Fibroblast of the conjunctiva (primary cell): ENCODE measurements at regions not wholly inside any gene's neighbourhood (a gene's known extent, or its start where the extent isn't known, plus 50 kb on each side); places are given as distances from the start of the nearest gene placed in this dataset.
"Not testable (repeated sequence)": the region's sequence is repeated elsewhere in the genome, so short reads cannot be mapped to it uniquely, and the experiment has no call there.

Experiments
- DNase-seq: peaks from one replicate; pipeline ENCODE4 v3.0.0-alpha.2; 2010; ENCODE audit warnings: low read depth

DNA sequence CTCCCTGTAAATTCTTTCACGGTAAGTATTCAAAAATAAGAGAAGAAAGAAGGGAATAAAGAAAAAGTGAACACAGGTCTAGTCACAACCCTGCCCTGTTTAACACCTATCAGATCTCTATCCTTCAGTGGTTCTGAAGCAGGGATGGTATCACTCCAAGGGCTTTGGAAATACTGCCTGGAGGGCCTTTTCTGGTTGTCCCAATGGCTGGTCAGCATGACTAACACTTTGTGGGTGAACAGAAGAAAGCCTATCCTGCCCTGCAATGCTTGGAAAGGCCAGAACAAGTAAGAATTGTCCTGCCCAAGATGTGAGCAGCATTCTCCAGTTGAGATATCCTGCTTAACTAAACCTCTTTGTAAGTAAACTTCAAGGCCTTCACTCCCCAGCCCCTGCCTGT lies 124.9 kb downstream of the TMEM167A start:
- no peak for DNase-seq

DNA sequence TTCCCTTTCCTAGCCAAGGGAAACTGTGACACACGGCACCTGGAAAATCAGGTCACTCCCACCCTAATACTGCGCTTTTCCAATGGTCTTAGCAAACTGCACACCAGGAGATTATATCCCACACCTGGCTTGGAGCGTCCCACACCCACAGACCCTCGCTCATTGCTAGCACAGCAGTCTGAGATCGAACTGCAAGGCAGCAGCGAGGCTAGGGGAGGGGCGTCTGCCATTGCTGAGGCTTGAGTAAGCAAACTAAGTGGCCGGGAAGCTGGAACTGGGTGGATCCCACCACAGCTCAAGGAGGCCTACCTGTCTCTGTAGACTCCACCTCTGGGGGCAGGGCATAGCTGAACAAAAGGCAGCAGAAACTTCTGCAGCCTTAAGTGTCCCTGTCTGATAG lies 132.9 kb downstream of the TMEM167A start:
- DNase-seq, result not testable (repeated sequence)

DNA sequence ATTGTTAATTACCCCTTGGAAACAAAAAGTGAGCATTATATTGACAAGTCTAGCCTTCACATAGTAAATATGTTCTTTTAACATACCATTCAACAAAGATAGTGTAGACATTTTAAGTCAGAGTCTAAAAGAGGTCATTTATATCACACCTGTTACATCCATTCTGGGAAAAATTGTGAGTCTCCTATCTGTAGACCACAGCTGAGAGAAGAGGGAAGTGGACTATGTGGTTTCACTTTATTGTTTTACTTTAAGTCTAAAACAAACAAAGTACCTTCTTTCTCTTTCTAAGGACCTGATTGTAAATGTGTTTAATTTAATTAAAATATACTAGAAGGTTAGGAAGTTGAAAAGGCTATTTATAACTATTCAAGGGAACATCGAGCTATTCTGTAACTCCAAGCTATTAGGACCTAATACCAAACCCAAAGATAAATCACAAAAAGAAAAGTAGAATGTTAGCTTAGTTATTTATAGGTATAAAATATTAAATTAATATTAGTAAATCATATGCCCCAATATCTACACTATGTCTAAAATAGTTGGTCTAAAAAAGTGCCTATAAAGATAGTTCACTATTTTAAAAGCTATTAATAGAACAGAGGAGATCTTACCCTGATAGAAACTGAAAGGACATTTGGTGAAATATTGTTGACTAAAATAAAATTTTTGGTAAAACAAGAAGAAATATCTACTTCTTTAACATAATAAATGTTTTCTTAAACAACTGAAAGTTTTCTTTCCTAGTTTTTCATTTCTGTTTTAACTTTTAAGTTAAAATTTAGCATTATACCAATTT lies 134.9 kb downstream of the TMEM167A start:
- DNase-seq, result no peak

DNA sequence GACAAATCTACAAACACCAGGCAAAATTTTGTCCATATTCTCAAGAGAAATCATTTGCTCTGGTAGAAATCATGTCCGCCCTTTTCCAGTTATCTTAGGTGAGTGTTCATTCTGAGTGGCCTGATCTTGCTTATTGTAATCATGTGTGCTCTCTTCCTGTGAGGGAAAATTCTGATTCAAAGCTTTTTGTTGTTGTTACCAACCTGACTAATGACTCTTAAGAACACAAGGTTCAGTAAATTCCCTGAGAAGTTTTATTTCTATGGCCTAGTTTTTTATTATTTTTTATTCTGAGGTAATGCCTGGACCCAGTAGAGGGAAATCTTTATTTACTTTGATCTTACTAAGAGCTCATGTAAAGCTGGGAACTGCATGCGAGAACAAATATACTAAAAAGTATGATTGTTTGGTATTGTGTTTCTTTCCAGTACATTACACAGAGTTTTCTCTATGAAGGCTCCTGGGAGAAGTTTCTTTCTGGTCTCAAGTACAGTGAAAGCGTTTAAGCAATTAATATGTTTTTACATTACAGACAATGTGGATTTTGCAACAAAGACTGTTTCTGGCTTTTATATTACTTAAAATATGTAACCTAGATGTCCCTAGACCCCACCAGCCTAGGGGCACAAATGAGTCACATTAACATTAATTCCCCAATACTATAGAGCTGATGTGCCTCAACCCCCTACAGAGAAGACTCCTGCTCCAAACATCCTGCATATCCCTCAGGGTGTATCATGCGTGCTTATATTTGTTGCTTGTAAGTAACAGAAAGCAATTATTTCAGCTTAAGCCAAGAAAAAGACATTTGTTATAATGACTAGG lies 138.1 kb downstream of the TMEM167A start:
- no peak for DNase-seq

DNA sequence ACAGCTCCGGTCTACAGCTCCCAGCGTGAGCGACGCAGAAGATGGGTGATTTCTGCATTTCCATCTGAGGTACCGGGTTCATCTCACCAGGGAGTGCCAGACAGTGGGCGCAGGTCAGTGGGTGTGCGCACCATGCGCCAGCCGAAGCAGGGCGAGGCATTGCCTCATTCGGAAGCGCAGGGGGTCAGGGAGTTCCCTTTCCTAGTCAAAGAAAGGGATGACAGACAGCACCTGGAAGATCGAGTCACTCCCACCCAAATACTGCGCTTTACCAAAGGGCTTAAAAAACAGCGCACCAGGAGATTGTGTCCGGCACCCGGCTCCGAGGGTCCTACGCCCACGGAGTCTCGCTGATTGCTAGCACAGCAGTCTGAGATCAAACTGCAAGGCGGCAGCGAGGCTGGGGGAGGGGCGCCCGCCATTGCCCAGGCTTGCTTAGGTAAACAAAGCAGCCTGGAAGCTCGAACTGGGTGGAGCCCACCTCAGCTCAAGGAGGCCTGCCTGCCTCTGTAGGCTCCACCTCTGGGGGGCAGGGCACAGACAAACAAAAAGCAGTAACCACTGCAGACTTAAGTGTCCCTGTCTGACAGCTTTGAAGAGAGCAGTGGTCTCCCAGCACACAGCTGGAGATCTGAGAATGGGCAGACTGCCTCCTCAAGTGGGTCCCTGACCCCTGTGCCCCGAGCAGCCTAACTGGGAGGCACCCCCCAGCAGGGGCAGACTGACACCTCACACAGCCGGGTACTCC lies 144.5 kb downstream of the TMEM167A start:
- not testable (repeated sequence) for DNase-seq

DNA sequence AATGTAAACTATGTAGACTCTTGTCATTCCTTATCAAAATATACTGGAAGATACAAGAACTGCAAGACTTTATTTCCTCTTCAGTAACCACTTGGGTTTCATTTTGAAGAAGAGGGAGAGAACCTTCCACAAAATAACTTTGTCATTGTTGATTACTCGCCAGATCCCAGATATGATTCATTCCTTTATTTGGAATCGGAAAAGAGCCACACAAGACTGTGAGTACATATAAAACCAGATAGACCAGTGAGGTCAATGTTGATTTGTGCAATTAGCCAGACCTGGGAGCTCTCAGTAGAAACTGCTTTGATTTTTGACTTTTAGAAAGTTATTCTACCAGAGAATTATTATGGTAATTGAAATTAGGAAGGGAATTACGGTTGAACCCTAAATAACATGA lies 146.1 kb downstream of the TMEM167A start:
- no peak for DNase-seq

DNA sequence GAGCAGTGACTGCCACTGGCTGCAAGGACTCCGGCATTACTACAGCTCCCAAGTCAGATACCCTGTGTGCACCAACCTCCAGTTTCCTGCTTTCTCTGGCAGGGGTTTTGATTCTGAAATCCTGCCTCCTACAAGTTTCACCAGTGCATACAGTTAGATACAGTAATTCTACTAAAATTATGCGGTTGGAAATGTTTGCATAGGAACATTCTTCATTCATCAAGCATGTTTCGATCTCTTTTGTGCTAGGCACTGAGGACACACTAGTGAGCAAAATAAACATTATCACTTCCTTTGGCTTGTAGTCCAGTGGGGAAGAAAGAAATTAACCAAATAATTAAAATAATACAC lies 152.2 kb downstream of the TMEM167A start:
- DNase-seq, result no peak

DNA sequence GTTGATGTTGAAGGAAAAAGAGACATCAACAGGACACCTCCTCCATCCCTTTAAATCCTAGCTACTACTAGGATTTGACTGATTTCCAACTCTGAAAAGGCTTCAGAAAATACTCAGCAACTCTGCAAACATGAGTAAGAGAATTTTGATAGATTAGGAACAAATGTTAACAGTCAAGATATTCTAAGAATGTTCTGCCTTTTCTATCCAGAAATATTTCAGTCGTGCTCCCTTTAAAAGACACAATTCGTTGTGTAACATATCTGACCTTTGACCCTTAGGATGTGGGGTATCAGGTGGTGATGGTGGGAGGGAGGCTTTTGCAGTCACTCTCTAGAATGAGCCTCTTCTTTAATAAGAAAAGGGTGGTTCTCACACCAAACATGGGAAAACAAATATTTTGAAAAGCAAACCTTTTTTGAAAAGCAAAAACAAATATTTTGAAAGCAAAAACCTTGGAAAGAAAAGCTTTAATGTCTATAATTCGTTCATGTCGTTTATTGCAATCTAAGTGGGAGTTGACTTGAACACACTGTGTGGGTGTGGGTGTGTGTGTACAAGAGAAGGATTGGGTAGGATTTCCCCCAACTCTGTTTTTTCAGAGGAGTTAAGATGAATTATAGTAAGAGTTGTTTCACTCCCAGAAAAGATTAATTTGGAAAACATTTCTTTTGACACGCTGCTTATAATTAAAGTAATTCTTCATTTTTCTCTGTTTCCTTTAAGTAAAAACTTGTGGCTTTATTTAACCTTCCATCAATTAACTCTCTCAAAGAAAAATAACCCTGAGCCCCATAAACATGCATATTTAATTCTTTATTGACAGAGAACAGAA lies 152.8 kb downstream of the TMEM167A start:
- DNase-seq, result no peak

DNA sequence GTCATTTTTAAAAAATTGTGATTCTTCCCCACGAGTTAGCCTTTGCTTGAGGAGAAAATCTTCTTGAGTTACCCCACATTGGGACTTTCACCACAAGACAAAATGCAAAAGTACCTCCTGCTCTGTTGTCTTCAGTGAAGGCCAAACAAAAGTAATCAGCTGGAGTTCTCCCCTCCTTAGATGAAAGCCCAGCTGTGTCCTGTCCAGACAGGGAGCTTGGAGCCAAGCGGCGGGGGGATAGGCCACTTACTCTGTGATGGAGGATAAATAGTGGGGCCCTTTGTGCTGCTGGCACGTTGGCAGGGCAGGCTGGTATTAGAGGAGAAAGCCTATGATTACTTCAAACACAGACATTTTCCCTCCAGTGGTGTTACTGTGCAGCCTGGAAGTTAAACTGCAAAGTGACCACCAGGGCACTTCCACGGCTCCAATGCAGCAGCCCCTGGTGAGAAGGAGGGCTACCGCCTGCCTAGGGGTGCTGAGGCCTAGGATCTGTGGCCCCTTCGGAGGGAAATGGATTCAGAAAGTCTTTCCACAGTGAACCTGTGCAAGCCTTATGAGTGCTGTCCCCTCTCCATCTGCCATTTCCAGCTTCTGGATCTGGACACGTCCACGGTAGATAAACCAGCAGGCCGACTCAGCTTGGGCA lies 155.0 kb downstream of the TMEM167A start:
- DNase-seq, result no peak

DNA sequence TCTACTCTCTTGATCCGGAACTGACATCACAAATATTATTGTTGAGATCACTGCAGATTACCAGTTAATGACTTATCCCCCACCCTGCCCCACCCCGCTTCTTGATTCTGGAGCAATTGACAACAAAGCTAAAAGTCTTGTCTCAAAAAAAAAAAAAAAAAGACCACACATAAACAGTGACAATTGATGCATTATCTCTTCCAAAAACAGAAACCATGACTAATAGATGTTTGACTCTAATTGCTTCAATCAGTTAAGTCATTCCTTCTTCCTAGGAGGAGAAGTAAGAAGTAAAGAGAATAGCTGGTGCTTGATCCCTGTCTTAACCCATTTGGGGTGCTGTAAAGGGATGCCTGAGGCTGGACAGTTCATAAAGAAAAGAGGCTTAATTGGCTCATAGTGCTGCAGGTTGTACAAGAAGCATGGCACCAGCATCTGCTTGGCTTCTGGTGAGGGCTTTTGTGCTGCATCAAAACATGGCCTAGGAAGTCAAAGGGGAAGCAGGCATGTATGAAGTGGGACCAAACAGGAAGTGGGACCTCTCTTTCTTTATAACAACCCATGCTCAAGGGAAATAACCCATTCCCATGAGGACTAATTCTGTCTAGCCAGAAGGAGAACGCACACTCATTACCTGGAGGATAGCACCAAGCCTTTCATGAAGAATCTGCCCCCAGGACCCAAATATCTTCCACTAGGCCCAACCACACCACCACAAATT lies 158.7 kb downstream of the TMEM167A start:
- no peak for DNase-seq

DNA sequence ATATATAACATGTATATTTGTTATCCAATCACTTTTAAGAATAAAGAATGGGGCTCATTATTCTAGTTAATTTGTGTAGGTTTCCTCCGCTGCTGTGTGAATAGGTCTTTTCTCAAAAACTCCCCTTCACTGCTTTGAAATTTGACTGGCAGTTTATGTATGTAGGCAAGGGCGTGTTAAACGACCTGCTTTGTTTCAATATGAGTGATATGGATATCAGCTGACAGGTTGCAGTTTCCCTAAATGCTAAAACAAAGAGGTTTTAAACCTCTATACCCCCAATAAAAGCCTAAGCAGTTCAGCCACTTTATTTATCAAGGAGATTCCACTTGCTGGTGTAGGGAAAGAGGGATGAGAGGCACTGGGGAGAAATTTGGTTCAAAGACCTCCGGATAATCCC lies 159.6 kb downstream of the TMEM167A start:
- no peak for DNase-seq

DNA sequence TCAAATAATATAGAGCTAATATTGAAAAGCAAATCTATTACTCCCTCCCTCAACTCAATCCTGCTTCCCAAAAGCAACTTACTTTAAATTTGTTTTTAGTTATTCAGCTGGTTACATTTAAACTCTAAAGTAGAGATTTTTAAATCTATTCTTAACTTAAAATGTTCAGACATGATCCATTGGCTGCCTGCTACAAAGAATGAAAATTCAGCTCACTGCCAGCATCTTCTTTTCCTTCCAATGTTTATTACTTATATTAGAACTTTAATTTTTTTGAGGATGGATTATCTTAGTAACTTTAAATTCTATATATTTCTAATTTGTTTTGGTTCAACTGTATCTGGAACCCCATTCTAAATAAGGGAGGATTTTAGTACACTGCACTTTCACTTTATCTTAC lies 163.2 kb downstream of the TMEM167A start:
- no peak for DNase-seq

DNA sequence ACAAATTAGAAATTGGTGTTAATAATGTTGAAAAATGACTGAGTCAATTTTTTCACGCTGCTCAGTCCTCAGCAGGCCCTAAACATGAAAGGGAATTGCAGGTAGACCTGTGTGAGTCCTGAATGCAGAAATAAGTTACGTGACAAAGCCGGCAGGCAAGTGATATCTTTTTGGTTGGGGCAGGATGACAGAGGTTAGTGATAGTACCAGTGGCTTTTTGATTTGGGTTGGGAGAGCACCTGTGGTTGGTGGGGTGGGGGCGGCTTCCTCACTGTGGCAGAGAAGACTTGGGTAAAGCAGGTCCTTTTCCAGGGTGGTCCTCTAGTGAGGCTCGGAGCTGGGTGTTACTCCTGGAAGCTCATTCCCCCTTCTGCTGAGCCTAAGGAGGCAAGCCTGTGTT lies 164.7 kb downstream of the TMEM167A start:
- DNase-seq, result no peak

DNA sequence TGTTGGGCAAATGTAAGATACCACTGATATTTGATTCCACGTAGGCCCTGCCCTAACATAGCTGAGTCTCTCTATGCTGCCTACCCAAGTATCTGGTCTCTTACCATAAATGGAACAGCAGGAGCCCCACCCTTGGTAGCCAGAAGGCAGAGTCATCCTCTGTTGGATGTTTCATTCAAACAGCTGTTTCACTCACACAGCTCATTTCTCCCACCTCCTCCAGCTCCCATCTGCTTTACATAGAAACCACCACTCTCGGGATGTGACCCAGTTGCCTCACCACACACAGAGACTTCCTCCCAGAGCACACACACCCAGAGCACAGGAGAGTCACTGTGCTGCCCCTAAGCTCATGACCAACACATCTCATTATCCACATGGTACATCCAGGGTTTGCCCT lies 165.3 kb downstream of the TMEM167A start:
- DNase-seq, result no peak

DNA sequence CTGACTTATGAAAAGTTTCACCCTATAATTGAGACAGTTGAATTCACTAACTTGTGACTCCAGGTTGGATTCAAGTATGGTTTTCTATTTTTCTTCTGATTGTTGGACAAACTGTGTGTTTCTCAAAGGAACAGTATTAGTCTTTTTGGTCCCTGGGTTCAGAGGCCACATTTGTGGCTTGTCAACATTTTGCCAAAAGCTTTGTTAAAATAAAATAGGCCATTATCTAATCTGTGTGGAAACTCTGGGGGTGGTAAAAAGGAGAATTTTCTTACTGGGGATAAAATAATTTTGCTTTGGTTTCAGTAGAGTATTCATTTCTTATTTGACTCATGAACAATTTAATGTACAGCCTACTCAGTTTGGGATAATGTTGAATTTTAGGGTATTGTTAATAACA lies 166.3 kb downstream of the TMEM167A start:
- no peak for DNase-seq

DNA sequence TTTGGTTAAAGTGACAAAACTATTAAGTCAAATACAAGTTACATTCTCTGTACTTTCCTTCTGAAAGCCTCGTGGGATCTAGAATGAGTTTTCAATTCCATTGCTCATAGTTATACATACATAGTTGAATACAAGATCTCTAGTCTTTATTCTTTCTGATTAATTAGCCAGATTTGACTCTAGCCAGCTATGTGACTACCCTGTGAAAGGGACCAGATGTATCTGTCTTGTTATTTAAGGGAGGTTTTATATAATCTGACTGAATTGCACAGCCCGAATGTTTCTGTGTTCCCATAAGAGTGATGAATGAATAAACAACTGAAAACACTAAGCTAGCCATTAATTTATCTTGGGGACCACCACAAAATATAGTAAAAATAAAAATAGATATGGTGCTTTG lies 166.7 kb downstream of the TMEM167A start:
- DNase-seq, result no peak

DNA sequence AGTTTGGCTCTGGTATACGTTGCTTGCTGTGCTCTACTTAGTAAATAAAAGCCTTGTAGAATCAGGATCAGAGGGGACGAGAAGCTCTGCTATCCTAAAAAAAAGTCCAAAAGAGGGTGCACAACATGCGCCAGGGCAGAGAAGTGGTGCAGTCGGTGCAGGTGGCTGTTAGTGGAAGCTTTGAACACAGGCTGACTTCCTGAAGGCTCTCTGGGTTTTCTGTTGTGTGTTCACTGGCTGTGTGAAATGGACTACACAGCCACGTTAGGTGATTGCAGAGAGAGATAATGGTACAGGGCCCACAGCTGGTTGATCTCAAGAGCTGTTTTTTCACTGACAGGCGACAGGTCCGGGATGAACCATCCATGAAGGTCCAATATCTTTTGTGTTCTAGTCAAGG lies 167.4 kb downstream of the TMEM167A start:
- DNase-seq, result no peak

DNA sequence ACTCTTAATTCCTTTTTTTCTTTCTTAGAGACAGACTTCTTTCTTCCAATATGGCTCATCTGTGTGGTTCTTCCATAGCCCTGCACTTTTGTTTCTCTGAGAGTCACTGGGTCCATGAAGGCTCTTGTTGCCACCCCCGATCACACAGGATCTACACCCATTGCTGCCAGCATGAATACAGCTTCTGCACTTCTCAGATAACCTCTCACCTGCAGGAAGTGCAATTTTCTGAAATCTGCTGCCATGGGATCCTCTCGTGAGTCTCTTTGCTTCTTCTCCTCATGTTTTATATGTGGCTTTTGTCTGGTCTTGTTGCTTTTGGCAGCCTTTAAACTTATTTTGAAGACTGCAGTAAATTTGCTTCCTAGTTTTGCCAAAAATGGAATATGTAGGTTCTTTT lies 171.2 kb downstream of the TMEM167A start:
- no peak for DNase-seq

DNA sequence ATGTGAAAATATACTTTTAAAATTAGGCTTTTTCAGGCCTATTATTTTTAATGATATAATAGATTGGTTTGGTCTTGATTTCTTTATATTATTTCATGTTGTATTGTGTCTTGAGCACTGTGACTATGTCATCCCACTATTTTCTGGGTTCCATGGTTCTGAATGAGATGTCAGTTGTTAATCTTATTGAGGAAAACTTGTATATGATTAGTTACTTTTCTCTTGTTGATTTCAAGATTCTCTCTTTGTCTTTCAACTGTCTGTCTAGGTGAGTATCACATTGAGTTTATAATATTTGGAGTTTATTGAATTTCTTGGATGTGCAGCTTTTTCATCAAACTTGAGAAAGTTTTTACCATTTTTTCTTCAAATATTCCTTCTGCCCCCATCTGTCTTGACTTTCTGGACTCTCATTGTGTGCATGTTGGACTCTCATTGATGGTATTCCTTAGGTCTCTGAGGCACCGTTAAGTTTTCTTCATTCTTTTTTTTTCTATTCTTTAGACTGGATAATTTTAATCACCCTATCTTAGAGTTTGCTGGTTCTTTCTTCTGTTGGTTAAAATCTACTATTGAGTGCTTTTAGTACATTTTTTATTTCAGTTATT lies 175.8 kb downstream of the TMEM167A start:
- no peak for DNase-seq

DNA sequence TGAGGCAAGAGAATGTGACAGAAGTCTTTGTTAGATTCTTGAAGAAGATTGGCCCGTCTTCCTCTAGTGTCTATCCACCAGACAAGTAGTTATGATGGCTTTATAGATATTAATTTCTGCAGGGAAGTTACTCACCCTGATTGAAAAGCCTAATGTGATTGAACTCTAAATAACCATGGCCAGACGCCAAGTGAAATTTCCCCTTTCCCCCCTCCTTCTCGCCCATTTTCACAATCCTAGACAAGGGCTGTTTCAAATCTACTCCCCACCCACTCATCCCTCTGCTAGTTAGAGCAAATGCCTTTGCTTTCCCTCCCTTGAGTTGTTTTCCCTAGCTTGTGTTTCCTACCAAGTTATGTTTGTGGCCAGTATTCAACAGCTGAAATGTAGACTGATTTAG lies 182.5 kb downstream of the TMEM167A start:
- no peak for DNase-seq
